ENCODE measurements at regions not wholly inside any gene's neighbourhood (a gene's known extent, or its start where the extent isn't known, plus 50 kb on each side); places are given as distances from the start of the nearest gene placed in this dataset.

DNA sequence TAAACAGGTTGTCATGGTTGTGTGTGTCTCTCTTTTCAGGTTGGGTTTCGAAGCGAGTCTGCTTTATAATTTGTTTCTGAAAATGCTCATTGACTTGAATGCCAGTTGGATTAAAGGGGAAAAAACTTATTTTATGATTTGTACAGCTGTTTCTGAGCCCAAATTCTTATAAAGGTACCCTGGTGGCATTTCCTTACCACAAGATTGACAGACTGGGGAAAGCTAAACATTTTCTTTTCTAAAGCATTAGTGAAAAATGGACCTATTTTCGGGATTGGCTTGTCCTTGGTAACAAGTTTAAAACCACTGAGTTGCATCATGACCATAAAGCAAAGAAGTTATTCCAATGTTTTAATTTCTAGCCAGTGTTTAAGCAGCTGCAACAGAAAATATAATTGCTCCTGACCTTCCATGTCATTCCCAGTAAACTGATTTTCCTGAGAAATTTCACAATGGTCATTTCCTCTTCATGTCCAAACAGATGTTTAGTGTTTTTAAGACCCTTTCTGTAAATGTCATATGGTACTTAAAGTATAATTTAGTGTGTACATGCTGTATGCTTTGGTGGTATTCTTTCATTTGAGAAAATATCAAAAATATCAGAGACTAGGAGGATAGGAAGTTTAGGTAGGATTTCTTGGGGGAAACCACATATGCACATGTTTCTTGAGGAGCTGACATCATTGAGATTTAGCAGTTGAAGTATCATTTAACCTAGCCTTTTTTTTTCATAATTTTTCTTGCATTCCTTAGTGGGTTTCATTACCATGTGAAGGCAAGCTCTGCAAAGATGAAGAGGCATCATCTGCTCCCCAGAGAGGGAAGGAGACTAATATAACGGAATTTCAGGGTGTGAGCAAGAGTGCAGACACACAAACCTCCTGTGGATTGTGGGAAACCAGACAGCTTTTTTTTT, 667.1 kb upstream of the RGMB start:
- no peak overlapping the region for H3K14ac ChIP-seq (ENCODE audit: insufficient read length)
- ChIA-PET POLR2A (ENCODE audit: partially characterized antibody) (no interaction called here), CTCF (ENCODE audit: partially characterized antibody) (interaction anchor here (1.8 kb wide), 1 partner anchor 17 kb away, joined by 4 read pairs; no protein-coding TSS in a partner anchor)
- H3K23ac ChIP-seq (ENCODE audit: insufficient read length) = no peak overlapping the region
- H2AFZ ChIP-seq (ENCODE audit: low read length) = no peak overlapping the region
- no peaks in the 10 kb centered on the region for H3K79me1 ChIP-seq (ENCODE audit: low read depth, low read length)
- no peak overlapping the region for H4K5ac ChIP-seq (ENCODE audit: insufficient read length, low read depth, low read length)
- H2BK15ac ChIP-seq (ENCODE audit: low read length) = no peak overlapping the region
- no peak overlapping the region for H3K27ac ChIP-seq (ENCODE audit: low read depth, low read length)
- no peak overlapping the region for H2BK120ac ChIP-seq (replicated peaks; ENCODE audit: low read depth, low read length)
- no peaks in the 10 kb centered on the region for H3K79me2 ChIP-seq (ENCODE audit: control insufficient read depth in 1 of 2, insufficient read depth in 2 of 2, low read length in 2 of 2)
- no peaks in the 10 kb centered on the region for H3K27me3 ChIP-seq (replicated peaks in 1 of 4; ENCODE audit: control insufficient read depth in 3 of 4, extremely low read depth in 1 of 4, insufficient read depth in 3 of 4, low read length in 3 of 4)
- DNase-seq (ENCODE audit: low read depth in 1 of 2, low spot score in 2 of 2) = no peak
- H4K20me1 ChIP-seq (replicated peaks in 1 of 2; ENCODE audit: control insufficient read depth in 1 of 2, insufficient read depth in 2 of 2, low read length in 2 of 2) = no peaks in the 10 kb centered on the region
- H2BK20ac ChIP-seq (ENCODE audit: low read length) = no peak overlapping the region
- H3K9ac ChIP-seq (replicated peaks in 1 of 4; ENCODE audit: extremely low read depth in 1 of 4, low read depth in 3 of 4, low read length in 3 of 4) = no peak overlapping the region
- no peak overlapping the region for H3K4me2 ChIP-seq (ENCODE audit: insufficient read depth in 1 of 2, low read depth in 2 of 2, low read length in 2 of 2)
- no peak overlapping the region for H2BK5ac ChIP-seq (ENCODE audit: low read depth, low read length)
- H3K4me3 ChIP-seq (ENCODE audit: extremely low read depth in 1 of 4, insufficient read depth in 2 of 4, low read depth in 3 of 4, low read length in 4 of 4) = no peak overlapping the region
- TF ChIP-seq NRF1 (IDR thresholded peaks at IDR 0.05; ENCODE audit: low read depth, low read length) = no peak
- H4K91ac ChIP-seq (replicated peaks; ENCODE audit: insufficient read length, low read length) = no peak overlapping the region
- no peak for FAIRE-seq
- no peaks in the 10 kb centered on the region for H3K36me3 ChIP-seq (ENCODE audit: control insufficient read depth in 2 of 4, insufficient read depth in 4 of 4, low read length in 3 of 4)
- H4K8ac ChIP-seq (ENCODE audit: extremely low read depth, insufficient read depth, low read length) = no peak overlapping the region
- no peaks in the 10 kb centered on the region for H3K23me2 ChIP-seq (ENCODE audit: low read depth, low read length)
- H3K9me3 ChIP-seq (ENCODE audit: insufficient read depth in 2 of 2, low read depth in 1 of 2, low read length in 1 of 2) = no peaks in the 10 kb centered on the region
- WGBS, 2 experiments (ENCODE audit: extremely low coverage in 1 of 2, insufficient coverage in 1 of 2, insufficient read length in 1 of 2, insufficient replicate concordance in 2 of 2, low coverage in 1 of 2, low lambda C conversion rate in 2 of 2, missing lambda C conversion rate in 1 of 2) = 88% methylated on average over 4 of the region's 4 CpGs; no CpG with 5 or more reads in 1 of the 2 experiments
- no peak overlapping the region for H2AK5ac ChIP-seq (ENCODE audit: low read depth, low read length)
- no peak overlapping the region for H3K18ac ChIP-seq (ENCODE audit: extremely low read depth, low read length)
- no peak overlapping the region for H3K4ac ChIP-seq (replicated peaks; ENCODE audit: insufficient read length, low read depth, low read length)
- H3K56ac ChIP-seq (replicated peaks; ENCODE audit: insufficient read length, low read depth, low read length) = no peak overlapping the region
- no peak overlapping the region for H2BK12ac ChIP-seq (ENCODE audit: low read depth, low read length)
- H3K4me1 ChIP-seq (replicated peaks in 1 of 4; ENCODE audit: control insufficient read depth in 3 of 4, insufficient read depth in 4 of 4, low read length in 3 of 4) = no peaks in the 10 kb centered on the region

Measured in H1 (cell line).